ENCODE measurements at regions not wholly inside any gene's neighbourhood (a gene's known extent, or its start where the extent isn't known, plus 50 kb on each side); places are given as distances from the start of the nearest gene placed in this dataset.

DNA sequence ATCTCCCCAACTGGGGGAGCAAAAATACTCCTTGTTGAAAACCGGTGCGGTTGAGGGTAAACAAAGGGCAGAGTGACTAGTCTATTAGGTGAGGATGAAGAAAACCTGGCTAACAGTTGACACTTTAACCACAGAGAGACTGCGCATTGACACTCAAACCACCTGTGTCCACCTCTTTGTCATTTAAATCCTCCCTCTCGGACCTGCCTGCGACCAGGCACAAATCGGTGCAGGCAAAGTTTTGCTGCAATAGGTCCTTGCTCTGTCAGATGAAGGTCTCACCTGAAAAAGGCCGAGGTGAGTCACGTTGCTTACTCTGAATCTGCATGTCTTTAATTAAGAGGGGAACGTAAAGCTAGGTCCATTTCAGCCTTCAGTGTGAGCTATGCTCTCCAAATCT, 494.1 kb upstream of the DPPA4 start:
- TF ChIP-seq, protein P1, sequence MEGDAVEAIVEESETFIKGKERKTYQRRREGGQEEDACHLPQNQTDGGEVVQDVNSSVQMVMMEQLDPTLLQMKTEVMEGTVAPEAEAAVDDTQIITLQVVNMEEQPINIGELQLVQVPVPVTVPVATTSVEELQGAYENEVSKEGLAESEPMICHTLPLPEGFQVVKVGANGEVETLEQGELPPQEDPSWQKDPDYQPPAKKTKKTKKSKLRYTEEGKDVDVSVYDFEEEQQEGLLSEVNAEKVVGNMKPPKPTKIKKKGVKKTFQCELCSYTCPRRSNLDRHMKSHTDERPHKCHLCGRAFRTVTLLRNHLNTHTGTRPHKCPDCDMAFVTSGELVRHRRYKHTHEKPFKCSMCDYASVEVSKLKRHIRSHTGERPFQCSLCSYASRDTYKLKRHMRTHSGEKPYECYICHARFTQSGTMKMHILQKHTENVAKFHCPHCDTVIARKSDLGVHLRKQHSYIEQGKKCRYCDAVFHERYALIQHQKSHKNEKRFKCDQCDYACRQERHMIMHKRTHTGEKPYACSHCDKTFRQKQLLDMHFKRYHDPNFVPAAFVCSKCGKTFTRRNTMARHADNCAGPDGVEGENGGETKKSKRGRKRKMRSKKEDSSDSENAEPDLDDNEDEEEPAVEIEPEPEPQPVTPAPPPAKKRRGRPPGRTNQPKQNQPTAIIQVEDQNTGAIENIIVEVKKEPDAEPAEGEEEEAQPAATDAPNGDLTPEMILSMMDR (IDR thresholded peaks at IDR 0.05) = no peak
- no peak for TF ChIP-seq POLR2A (IDR thresholded peaks at IDR 0.05)

Data from uterus (tissue), 2 donors.